Frontal cortex (tissue), 3 donors: ENCODE measurements at regions not wholly inside any gene's neighbourhood (a gene's known extent, or its start where the extent isn't known, plus 50 kb on each side); places are given as distances from the start of the nearest gene placed in this dataset.
"Not testable (repeated sequence)": the region's sequence is repeated elsewhere in the genome, so short reads cannot be mapped to it uniquely, and the experiment has no call there.

Experiments used
- DNase-seq, 2 donors: peaks; one replicate each; pipeline ENCODE4 v3.0.0; 2012; ENCODE audit warnings: low spot score in 2 of 2
- FAIRE-seq: peaks from 2 replicates; lab custom pipeline; 2012; peaks lifted over from hg19 to GRCh38; lab: Jason Lieb, UNC
- donor health status: control.
- donor health status: control.
- donor health status: control.

- DNase-seq (no peak), FAIRE-seq (no peak)
These were observed 819.6 kb upstream of the ATXN8OS start for GRCh38 chr13:69288026-69288425.

DNA sequence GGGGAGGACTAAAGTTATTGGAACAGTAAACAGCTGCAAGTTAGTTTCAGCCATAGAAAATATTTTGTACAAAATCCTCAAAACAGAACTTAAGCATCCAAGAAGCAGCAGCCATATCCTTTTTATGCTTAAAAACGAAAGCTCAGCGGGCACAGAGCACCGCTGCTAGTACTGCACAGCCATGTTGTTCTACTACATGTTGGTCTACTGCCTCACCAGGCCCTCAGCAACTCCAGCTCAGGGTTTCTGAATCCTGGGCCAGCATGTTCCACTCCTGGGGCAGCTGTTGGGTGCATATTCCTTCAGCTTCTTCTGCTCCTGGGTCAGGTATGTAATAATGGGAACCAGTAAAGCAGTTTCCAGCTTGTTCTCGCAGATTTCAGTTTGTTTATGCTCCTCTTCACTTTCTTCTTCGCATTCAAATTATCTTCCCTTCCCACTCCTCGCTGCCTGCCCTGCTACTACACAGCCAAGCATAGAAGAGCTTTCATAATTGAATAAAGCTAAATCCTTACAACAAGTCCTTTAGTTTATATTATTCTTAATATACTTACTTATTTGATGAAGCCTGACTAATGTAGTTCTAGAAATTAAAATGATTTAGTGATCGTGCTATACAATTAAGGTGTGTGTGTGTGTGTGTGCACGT lies 820.5 kb upstream of the ATXN8OS start:
- no peak for DNase-seq
- FAIRE-seq, result no peak

GRCh38 chr13:69283837-69284236 lies 823.8 kb upstream of the ATXN8OS start:
- no peak for DNase-seq
- FAIRE-seq, result no peak

DNA sequence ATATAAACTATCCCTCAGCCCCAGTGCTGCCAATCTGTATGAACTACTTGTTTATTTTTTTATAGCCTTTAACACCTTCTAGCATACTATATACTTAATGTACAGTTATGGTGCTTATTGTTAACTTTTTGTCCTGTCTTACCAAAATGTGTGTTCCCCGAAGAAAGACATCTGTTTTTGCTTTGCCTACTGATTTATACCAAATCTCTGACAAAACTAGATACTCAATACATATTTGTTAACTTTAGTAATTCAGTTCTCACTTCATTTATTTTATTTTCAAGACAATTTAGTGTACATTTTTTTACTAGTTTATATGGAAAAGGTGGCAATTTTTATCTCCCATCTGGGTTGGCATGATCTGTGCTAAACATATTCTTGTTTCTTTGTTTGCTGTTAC lies 824.3 kb upstream of the ATXN8OS start:
- no peak for DNase-seq
- no peak for FAIRE-seq

GRCh38 chr13:69280399-69280798 lies 827.2 kb upstream of the ATXN8OS start:
- FAIRE-seq (no peak), DNase-seq (no peak)

DNA sequence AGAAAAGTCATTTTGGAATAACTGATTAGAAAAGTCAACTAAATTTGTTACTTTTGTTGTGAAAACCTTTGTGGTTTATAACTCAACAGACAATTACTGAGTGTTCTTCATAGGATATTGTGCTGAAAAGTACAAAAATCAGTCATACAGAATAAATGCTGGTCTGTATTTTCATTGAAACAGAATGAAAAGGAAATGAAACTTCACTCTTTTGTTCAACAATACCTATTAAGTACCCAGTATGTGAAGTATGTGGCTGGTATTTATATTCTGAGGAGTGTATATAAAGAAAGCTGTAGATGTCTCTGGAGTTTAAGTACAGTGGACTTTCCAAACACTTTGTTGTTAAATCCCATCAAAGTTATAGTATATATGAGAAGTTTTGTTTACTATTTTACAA lies 828.4 kb upstream of the ATXN8OS start:
- no peak for FAIRE-seq
- no peak for DNase-seq

GRCh38 chr13:69274231-69274630 lies 833.4 kb upstream of the ATXN8OS start:
- no peak for FAIRE-seq
- no peak for DNase-seq

DNA sequence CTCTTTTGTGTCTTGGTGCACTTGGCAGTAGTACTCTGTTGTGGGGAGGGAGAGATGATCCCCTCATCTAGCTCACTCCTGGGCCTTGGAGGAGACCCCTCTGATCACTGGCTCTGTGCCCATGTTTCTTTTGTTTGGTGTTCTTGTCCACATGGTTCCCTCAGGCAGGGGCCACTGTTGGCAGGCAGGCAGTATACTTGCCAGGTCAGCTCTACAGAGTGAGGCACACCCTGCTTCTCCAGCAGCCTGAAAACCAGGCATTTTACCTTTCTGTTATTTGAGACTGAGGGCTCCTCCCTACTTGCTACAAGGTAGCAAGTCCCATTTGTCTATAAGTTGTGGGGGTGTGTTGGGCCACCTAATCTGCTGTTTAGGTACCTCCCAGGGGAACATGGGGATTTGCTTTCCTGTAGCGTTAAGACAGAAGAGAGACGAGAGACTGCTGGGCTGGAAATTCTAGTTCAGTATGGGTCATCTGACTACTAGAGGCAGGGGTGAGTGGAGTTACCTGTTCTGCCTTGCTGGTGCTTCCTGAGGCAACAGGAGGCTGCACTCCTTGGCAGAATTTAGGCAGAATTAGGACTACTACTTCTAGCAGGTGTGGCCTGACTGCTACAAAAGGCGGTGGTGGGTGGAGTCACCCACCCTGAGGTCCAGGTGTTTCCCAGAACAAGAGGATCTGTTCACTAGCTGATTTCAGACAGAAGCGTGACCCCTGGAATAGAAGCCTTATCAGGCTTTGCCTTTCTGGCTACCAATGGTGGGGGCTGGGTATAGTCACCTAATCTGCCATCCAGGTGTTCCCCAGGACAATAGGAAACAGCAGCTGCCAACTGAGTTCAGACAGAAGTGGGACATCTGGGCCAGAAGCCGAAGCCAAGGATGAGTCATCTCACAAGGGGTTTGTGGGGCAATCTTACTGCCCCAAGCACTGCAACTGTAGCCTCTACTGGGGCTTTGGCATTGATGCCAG lies 843.0 kb upstream of the ATXN8OS start:
- FAIRE-seq, result no peak
- no peak for DNase-seq

DNA sequence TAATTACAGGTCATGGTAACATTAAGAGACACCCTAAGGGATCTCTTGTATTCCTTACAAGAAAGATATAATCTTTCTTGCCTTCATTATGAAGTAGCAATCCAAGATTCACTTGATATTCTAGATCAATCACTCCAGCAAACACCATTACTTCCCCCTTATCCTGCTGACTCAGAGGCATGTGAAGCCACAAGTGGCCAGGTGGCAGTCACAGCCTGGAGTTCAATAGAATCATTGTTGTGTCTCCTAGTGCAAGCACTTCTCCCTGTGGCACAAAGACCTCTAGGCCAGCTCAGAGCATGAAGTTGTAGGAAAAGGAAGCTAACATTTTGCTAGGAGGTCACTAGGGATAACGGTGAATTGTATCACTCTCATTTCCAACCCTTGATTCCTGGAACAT lies 864.3 kb upstream of the ATXN8OS start:
- DNase-seq, result no peak
- FAIRE-seq, result no peak

- DNase-seq (no peak), FAIRE-seq (no peak)
These were observed 873.5 kb upstream of the ATXN8OS start for GRCh38 chr13:69234171-69234570.

GRCh38 chr13:69226427-69226826 lies 881.2 kb upstream of the ATXN8OS start:
- FAIRE-seq, result no peak
- no peak for DNase-seq

DNA sequence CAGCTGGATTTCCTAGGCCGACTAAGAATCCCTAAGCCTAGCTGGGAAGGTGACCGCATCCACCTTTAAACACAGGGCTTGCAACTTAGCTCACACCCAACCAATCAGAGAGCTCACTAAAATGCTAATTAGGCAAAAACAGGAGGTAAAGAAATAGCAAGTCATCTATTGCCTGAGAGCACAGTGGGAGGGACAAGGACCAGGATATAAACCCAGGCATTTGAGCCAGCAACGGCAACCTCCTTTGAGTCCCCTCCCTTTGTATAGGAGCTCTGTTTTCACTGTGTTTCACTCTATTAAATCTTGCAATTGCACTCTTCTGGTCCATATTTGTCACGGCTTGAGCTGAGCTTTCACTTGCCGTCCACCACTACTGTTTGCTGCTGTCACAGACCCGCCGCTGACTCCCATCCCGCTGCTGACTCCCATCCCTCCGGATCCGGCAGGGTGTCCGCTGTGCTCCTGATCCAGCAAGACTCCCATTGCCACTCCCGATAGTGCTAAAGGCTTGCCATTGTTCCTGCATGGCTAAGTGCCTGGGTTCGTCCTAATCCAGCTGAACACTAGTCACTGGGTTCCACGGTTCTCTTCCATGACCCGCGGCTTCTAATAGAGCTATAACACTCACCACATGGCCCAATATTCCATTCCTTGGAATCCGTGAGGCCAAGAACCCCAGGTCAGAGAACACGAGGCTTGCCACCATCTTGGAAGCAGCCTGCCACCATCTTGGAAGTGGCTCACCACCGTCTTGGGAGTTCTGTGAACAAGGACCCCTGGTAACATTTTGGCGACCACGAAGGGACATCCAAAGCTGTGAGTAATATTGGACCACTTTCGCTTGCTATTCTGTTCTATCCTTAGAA lies 885.8 kb upstream of the ATXN8OS start:
- FAIRE-seq, DNase-seq: not testable (repeated sequence)

DNA sequence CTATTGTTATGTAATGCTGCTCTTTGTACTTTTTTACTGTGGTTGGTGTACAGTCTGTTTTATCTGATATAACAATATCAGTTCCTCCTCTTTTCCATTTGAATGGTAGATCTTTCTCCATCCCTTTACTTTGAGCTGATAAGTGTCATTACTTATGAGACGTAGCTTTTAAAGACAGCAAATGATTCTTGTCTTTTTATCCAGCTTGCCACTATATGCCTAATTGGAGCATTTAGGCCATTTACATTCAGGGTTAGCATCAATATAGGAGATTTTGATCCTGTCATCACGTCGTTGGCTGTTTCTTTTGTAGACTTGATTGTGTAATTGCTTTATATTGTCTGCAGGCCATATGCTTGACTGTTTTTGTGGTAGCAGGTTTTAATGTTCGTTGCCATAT lies 894.2 kb upstream of the ATXN8OS start:
- FAIRE-seq, result no peak
- no peak for DNase-seq

GRCh38 chr13:69204620-69205019 lies 903.0 kb upstream of the ATXN8OS start:
- FAIRE-seq, result peak; percentile 26

GRCh38 chr13:69202996-69203395 lies 904.6 kb upstream of the ATXN8OS start:
- DNase-seq (no peak), FAIRE-seq (no peak)

More at GRCh38 chr13:69204620-69205019, 903.0 kb upstream of the ATXN8OS start:
- no peak for DNase-seq

- DNase-seq, result no peak
- no peak for FAIRE-seq
These were observed 908.0 kb upstream of the ATXN8OS start for GRCh38 chr13:69199664-69200063.

GRCh38 chr13:69198706-69199105 lies 908.9 kb upstream of the ATXN8OS start:
- no peak for FAIRE-seq

GRCh38 chr13:69194130-69194529 lies 913.5 kb upstream of the ATXN8OS start:
- DNase-seq, result no peak
- no peak for FAIRE-seq

More at GRCh38 chr13:69198706-69199105, 908.9 kb upstream of the ATXN8OS start:
- no peak for DNase-seq

GRCh38 chr13:69180034-69180433 lies 927.6 kb upstream of the ATXN8OS start:
- FAIRE-seq (no peak), DNase-seq (no peak)

GRCh38 chr13:69178000-69178399 lies 929.6 kb upstream of the ATXN8OS start:
- FAIRE-seq (no peak), DNase-seq (no peak)
